ENCODE measurements at regions not wholly inside any gene's neighbourhood (a gene's known extent, or its start where the extent isn't known, plus 50 kb on each side); places are given as distances from the start of the nearest gene placed in this dataset.

GRCh38 chr19:30315159-30315558, 57.0 kb upstream of the ZNF536 start:
- Histone ChIP-seq H3K27ac (no peak overlapping the region), H3K36me3 (no peaks in the 10 kb centered on the region), H3K9me3 (no peaks in the 10 kb centered on the region), H3K4me3 (no peak overlapping the region), H3K27me3 (no peaks in the 10 kb centered on the region), H3K4me1 (no peaks in the 10 kb centered on the region)
- intact Hi-C loops (cut with DNase I), result no loop called here
- no peak for DNase-seq (ENCODE audit: extremely low spot score in 2 of 2)
- no peak for TF ChIP-seq CTCF (IDR thresholded peaks at IDR 0.05)
- no peak for TF ChIP-seq POLR2A (IDR thresholded peaks at IDR 0.05)
- TF ChIP-seq POLR2AphosphoS5 (IDR thresholded peaks at IDR 0.05; ENCODE audit: insufficient read depth in 1 of 2, low read depth in 1 of 2), result no peak

- TF ChIP-seq POLR2AphosphoS5 (IDR thresholded peaks at IDR 0.05; ENCODE audit: insufficient read depth in 1 of 2, low read depth in 1 of 2) (no peak), POLR2A (IDR thresholded peaks at IDR 0.05) (no peak), CTCF (IDR thresholded peaks at IDR 0.05) (no peak)
- Histone ChIP-seq H3K4me1 (no peaks in the 10 kb centered on the region), H3K9me3 (no peaks in the 10 kb centered on the region), H3K27ac (no peak overlapping the region), H3K4me3 (no peak overlapping the region), H3K27me3 (no peaks in the 10 kb centered on the region), H3K36me3 (no peaks in the 10 kb centered on the region)
- no peak for DNase-seq (ENCODE audit: extremely low spot score in 2 of 2)
- intact Hi-C loops (cut with DNase I), result no loop called here
Observed at GRCh38 chr19:30316000-30316491, 56.1 kb upstream of the ZNF536 start.

- Histone ChIP-seq H3K9me3 (no peaks in the 10 kb centered on the region), H3K36me3 (no peaks in the 10 kb centered on the region), H3K4me3 (no peak overlapping the region), H3K27ac (no peak overlapping the region), H3K4me1 (no peaks in the 10 kb centered on the region), H3K27me3 (no peaks in the 10 kb centered on the region)
- intact Hi-C loops (cut with DNase I), result no loop called here
- no peak for DNase-seq (ENCODE audit: extremely low spot score in 2 of 2)
- TF ChIP-seq CTCF (IDR thresholded peaks at IDR 0.05) (no peak), POLR2A (IDR thresholded peaks at IDR 0.05) (no peak), POLR2AphosphoS5 (IDR thresholded peaks at IDR 0.05; ENCODE audit: insufficient read depth in 1 of 2, low read depth in 1 of 2) (no peak)
Observed at GRCh38 chr19:30316560-30317106, 55.6 kb upstream of the ZNF536 start.

GRCh38 chr19:30317403-30317802, 54.8 kb upstream of the ZNF536 start:
- H3K4me3 ChIP-seq, result no peak overlapping the region
- TF ChIP-seq POLR2A (IDR thresholded peaks at IDR 0.05) (no peak), POLR2AphosphoS5 (IDR thresholded peaks at IDR 0.05; ENCODE audit: insufficient read depth in 1 of 2, low read depth in 1 of 2) (no peak), CTCF (IDR thresholded peaks at IDR 0.05) (no peak)
- no peak for DNase-seq (ENCODE audit: extremely low spot score in 2 of 2)
- H3K27ac ChIP-seq, result no peak overlapping the region
- H3K27me3 ChIP-seq, result no peaks in the 10 kb centered on the region
- H3K36me3 ChIP-seq, result no peaks in the 10 kb centered on the region
- intact Hi-C loops (cut with DNase I), result no loop called here
- H3K9me3 ChIP-seq, result no peaks in the 10 kb centered on the region
- no peaks in the 10 kb centered on the region for H3K4me1 ChIP-seq

- TF ChIP-seq POLR2AphosphoS5 (IDR thresholded peaks at IDR 0.05; ENCODE audit: insufficient read depth in 1 of 2, low read depth in 1 of 2), result no peak
- intact Hi-C loops (cut with DNase I), result no loop called here
- no peak for DNase-seq (ENCODE audit: extremely low spot score in 2 of 2)
Observed at GRCh38 chr19:30318261-30318660, 53.9 kb upstream of the ZNF536 start.

More at GRCh38 chr19:30318261-30318660, 53.9 kb upstream of the ZNF536 start:
- no peaks in the 10 kb centered on the region for H3K36me3 ChIP-seq
- H3K27ac ChIP-seq, result no peak overlapping the region
- H3K4me3 ChIP-seq, result no peak overlapping the region
- H3K27me3 ChIP-seq, result no peaks in the 10 kb centered on the region
- H3K4me1 ChIP-seq, result no peaks in the 10 kb centered on the region
- no peaks in the 10 kb centered on the region for H3K9me3 ChIP-seq
